GM12872 (cell line): ENCODE measurements at regions not wholly inside any gene's neighbourhood (a gene's known extent, or its start where the extent isn't known, plus 50 kb on each side); places are given as distances from the start of the nearest gene placed in this dataset.

Experiments used
- TF ChIP-seq, protein P1 (sequence below): IDR thresholded peaks from 3 replicates; pipeline ENCODE4 v1.5.1; 2011; ENCODE audit warnings: low read depth, mild to moderate bottlenecking, low read length, moderate library complexity; ENCODE audit not compliant: insufficient read depth

- TF ChIP-seq, protein P1, sequence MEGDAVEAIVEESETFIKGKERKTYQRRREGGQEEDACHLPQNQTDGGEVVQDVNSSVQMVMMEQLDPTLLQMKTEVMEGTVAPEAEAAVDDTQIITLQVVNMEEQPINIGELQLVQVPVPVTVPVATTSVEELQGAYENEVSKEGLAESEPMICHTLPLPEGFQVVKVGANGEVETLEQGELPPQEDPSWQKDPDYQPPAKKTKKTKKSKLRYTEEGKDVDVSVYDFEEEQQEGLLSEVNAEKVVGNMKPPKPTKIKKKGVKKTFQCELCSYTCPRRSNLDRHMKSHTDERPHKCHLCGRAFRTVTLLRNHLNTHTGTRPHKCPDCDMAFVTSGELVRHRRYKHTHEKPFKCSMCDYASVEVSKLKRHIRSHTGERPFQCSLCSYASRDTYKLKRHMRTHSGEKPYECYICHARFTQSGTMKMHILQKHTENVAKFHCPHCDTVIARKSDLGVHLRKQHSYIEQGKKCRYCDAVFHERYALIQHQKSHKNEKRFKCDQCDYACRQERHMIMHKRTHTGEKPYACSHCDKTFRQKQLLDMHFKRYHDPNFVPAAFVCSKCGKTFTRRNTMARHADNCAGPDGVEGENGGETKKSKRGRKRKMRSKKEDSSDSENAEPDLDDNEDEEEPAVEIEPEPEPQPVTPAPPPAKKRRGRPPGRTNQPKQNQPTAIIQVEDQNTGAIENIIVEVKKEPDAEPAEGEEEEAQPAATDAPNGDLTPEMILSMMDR = no peak
Measured at GRCh38 chr12:38508246-38508645, 191.7 kb downstream of the ALG10B start.

GRCh38 chr12:38515912-38516311 is 199.3 kb downstream of the ALG10B start:
- TF ChIP-seq, protein P1 = no peak

DNA sequence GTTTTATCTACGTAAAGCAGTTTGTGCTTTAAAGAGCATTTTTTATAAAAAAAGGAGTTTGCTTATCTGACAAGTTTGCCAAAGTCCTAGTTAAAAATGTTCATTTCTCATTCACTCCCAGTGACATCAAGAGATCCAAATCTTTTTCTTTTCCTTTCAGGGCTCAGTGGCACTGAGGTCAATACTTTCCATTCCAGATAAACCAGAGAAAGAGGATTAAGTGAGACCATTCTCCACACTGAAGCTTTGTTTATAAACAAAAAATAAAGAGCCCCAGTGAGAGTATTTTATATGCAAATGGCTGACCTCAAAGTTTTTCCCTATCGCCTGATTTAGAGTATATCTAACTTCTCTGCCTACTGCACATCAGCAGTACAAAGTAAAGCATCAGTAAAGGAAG is 199.8 kb downstream of the ALG10B start:
- TF ChIP-seq, protein P1 = no peak

GRCh38 chr12:38523920-38524319 is 207.3 kb downstream of the ALG10B start:
- TF ChIP-seq, protein P1 = no peak

DNA sequence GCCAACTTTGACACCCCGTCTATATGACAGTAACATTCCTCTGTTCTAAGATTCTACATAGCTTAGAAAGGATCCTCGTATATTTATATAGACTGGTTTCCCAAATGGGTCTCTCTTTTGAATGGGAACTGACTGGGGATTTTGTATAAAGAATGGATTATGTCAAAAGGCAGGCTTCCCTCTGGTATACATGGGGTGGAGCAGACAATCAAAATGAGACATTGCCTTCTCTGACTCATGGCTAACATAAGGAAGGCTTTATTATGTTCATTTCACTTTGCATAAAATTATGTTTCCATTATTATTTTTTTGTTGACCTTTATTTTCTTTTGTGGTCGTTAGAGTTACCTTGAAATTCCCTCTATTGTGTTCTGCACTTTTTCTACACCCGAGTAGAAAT is 211.1 kb downstream of the ALG10B start:
- TF ChIP-seq, protein P1 = no peak

DNA sequence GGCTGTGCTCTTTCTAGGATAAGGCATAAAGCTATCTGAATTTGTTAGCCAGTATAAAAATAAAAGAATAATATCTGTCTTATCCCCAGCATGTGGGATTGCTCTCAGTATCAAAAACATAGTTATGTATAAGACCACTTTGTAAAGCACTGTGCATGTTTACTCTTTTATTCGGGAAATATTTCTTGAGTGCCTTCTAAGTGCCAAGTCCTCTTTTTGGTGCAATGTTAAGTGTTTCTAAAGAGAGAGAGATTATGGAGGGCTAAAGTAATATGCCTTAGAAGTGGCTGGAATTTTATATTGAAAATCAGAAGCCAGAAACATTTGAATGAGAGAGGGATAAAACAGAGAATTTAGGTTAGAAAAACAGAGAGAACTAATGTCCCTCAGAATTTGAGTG is 212.0 kb downstream of the ALG10B start:
- TF ChIP-seq, protein P1 = no peak

GRCh38 chr12:38538319-38538718 is 221.7 kb downstream of the ALG10B start:
- TF ChIP-seq, protein P1 = no peak

DNA sequence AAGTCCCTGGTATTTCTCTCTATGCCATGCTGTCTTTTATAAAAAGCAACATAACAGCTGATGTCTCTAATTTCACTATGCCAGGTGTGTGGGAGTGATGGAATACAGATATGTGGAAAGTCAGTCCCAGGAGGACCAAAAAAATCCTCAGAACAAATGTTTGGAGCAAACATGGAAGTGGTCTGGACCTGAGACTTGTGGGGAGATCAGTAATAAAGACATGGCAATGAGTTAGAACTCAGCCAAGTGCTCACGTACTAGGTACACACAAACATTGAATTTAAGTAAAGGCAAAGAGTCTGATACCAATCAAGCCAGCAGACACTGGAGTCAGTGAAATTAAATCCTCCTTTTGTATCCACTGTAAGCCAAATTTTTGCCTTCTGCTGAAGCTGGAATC is 223.6 kb downstream of the ALG10B start:
- TF ChIP-seq, protein P1 = no peak
